ENCODE measurements at regions not wholly inside any gene's neighbourhood (a gene's known extent, or its start where the extent isn't known, plus 50 kb on each side); places are given as distances from the start of the nearest gene placed in this dataset.

DNA sequence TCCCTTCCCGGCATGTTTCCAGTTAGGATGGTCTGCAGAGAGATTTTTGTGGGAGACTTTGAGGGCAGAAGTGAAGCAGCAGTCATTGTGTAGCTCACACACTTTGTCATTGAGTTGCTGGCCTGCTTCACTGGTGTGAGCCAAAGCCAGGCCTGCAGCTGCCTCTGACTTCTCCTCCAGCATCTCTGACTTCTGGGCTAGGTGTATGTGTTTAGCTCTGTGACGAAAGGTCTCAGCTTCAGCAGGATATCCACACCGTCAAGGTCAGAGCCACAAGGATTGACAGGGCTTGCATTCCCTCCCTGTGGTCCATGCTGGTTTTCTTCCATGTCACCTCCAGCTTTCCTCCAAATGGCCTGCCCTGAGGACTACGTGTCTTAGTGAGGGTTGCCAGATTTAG is 57.1 kb upstream of the OSBPL11 start:
- TF ChIP-seq, protein P1, sequence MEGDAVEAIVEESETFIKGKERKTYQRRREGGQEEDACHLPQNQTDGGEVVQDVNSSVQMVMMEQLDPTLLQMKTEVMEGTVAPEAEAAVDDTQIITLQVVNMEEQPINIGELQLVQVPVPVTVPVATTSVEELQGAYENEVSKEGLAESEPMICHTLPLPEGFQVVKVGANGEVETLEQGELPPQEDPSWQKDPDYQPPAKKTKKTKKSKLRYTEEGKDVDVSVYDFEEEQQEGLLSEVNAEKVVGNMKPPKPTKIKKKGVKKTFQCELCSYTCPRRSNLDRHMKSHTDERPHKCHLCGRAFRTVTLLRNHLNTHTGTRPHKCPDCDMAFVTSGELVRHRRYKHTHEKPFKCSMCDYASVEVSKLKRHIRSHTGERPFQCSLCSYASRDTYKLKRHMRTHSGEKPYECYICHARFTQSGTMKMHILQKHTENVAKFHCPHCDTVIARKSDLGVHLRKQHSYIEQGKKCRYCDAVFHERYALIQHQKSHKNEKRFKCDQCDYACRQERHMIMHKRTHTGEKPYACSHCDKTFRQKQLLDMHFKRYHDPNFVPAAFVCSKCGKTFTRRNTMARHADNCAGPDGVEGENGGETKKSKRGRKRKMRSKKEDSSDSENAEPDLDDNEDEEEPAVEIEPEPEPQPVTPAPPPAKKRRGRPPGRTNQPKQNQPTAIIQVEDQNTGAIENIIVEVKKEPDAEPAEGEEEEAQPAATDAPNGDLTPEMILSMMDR (IDR thresholded peaks at IDR 0.05; ENCODE audit: insufficient read depth, low read length) = no peak
- TF ChIP-seq POLR2AphosphoS5 (IDR thresholded peaks at IDR 0.05; ENCODE audit: low read depth) = no peak
- TF ChIP-seq GABPA (IDR thresholded peaks at IDR 0.05; ENCODE audit: low read depth) = no peak
- TF ChIP-seq, protein P2, sequence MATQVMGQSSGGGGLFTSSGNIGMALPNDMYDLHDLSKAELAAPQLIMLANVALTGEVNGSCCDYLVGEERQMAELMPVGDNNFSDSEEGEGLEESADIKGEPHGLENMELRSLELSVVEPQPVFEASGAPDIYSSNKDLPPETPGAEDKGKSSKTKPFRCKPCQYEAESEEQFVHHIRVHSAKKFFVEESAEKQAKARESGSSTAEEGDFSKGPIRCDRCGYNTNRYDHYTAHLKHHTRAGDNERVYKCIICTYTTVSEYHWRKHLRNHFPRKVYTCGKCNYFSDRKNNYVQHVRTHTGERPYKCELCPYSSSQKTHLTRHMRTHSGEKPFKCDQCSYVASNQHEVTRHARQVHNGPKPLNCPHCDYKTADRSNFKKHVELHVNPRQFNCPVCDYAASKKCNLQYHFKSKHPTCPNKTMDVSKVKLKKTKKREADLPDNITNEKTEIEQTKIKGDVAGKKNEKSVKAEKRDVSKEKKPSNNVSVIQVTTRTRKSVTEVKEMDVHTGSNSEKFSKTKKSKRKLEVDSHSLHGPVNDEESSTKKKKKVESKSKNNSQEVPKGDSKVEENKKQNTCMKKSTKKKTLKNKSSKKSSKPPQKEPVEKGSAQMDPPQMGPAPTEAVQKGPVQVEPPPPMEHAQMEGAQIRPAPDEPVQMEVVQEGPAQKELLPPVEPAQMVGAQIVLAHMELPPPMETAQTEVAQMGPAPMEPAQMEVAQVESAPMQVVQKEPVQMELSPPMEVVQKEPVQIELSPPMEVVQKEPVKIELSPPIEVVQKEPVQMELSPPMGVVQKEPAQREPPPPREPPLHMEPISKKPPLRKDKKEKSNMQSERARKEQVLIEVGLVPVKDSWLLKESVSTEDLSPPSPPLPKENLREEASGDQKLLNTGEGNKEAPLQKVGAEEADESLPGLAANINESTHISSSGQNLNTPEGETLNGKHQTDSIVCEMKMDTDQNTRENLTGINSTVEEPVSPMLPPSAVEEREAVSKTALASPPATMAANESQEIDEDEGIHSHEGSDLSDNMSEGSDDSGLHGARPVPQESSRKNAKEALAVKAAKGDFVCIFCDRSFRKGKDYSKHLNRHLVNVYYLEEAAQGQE (IDR thresholded peaks at IDR 0.05; ENCODE audit: insufficient replicate concordance, low read depth) = no peak
- TF ChIP-seq SPI1 (IDR thresholded peaks at IDR 0.05; ENCODE audit: borderline replicate concordance, low read depth) = no peak
